ENCODE measurements at regions not wholly inside any gene's neighbourhood (a gene's known extent, or its start where the extent isn't known, plus 50 kb on each side); places are given as distances from the start of the nearest gene placed in this dataset.

DNA sequence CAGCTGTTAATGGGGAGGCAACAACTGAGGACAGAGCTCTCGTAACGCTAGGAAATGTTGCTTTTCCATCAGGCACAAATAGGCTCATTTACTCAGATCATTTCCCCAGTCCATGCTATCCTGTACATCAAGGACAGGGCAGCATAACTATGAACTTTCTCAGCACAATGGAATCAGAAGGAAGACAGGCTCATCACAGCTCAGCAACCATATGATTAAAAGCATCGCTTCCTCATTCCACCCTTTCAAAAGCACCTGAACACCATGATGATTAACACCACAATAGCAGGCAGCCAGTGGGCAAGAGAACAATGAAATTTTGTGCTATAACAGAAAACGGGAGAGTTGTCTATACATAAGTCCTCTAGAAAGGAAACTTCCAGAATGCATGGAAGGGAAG, 297.8 kb downstream of the ZNF674 start:
- no peaks in the 10 kb centered on the region for H3K27me3 ChIP-seq
- H2AFZ ChIP-seq (replicated peaks) = no peak overlapping the region
- H3K4me2 ChIP-seq = no peak overlapping the region
- TF ChIP-seq, protein P1, sequence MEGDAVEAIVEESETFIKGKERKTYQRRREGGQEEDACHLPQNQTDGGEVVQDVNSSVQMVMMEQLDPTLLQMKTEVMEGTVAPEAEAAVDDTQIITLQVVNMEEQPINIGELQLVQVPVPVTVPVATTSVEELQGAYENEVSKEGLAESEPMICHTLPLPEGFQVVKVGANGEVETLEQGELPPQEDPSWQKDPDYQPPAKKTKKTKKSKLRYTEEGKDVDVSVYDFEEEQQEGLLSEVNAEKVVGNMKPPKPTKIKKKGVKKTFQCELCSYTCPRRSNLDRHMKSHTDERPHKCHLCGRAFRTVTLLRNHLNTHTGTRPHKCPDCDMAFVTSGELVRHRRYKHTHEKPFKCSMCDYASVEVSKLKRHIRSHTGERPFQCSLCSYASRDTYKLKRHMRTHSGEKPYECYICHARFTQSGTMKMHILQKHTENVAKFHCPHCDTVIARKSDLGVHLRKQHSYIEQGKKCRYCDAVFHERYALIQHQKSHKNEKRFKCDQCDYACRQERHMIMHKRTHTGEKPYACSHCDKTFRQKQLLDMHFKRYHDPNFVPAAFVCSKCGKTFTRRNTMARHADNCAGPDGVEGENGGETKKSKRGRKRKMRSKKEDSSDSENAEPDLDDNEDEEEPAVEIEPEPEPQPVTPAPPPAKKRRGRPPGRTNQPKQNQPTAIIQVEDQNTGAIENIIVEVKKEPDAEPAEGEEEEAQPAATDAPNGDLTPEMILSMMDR (IDR thresholded peaks at IDR 0.05) = no peak
- no peak for TF ChIP-seq EZH2 (IDR thresholded peaks at IDR 0.05)
- no peak for TF ChIP-seq EZH2phosphoT487 (IDR thresholded peaks at IDR 0.05)
- Mint-ChIP-seq H3K4me1 (no peaks in the 10 kb centered on the region), H3K27ac (no peak overlapping the region), H3K27me3 (ENCODE audit: insufficient read depth, low read depth) (peaks cover 5% of the 10 kb centered on the region), H3K9me3 (peaks cover 9% of the 10 kb centered on the region), H3K36me3 (no peaks in the 10 kb centered on the region), H3K4me3 (no peak overlapping the region)
- no peak overlapping the region for H3K4me3 ChIP-seq
- H4K20me1 ChIP-seq (ENCODE audit: low read depth) = no peaks in the 10 kb centered on the region
- no peaks in the 10 kb centered on the region for H3K9me3 ChIP-seq (ENCODE audit: low read depth)
- H3K79me2 ChIP-seq (ENCODE audit: low read depth) = no peaks in the 10 kb centered on the region
- no peaks in the 10 kb centered on the region for H3K36me3 ChIP-seq
- DNase-seq (ENCODE audit: low spot score) = no peak
- no peaks in the 10 kb centered on the region for H3K4me1 ChIP-seq
- no peak overlapping the region for H3K9ac ChIP-seq
- no peak overlapping the region for H3K27ac ChIP-seq
- no peaks in the 10 kb centered on the region for H3F3A ChIP-seq (ENCODE audit: low read depth)

DNA sequence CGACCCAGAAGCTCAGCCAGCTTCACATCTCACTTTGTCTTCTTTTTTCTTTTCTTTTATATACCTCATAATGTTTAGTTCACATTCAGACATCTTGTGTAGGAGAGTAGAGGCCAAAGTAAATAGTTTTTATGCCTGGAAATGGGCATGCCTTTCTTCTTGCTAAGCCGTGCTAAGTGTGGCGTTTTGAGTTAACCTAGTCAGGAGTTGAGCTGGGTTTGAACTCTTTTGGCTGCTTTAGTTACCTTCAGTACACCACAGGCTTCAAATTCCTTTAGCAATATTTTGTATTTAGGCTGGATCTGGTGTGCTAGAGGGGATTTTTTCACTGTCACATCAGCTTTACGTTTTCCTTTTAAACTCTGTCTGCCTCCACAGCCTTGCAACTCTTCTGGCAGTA, 300.8 kb downstream of the ZNF674 start:
- Histone ChIP-seq H2AFZ (replicated peaks) (no peak overlapping the region), H3F3A (ENCODE audit: low read depth) (no peaks in the 10 kb centered on the region), H3K9ac (no peak overlapping the region), H3K9me3 (ENCODE audit: low read depth) (no peaks in the 10 kb centered on the region), H3K4me2 (no peak overlapping the region), H4K20me1 (ENCODE audit: low read depth) (no peaks in the 10 kb centered on the region), H3K27ac (no peak overlapping the region), H3K36me3 (no peaks in the 10 kb centered on the region), H3K27me3 (no peaks in the 10 kb centered on the region), H3K4me3 (no peak overlapping the region), H3K79me2 (ENCODE audit: low read depth) (no peaks in the 10 kb centered on the region), H3K4me1 (no peaks in the 10 kb centered on the region)
- no peak for TF ChIP-seq EZH2phosphoT487 (IDR thresholded peaks at IDR 0.05)
- no peak for TF ChIP-seq EZH2 (IDR thresholded peaks at IDR 0.05)
- TF ChIP-seq, protein P1 (IDR thresholded peaks at IDR 0.05) = no peak
- H3K36me3 Mint-ChIP-seq = no peaks in the 10 kb centered on the region
- no peak overlapping the region for H3K4me3 Mint-ChIP-seq
- no peak overlapping the region for H3K27ac Mint-ChIP-seq
- H3K27me3 Mint-ChIP-seq (ENCODE audit: insufficient read depth, low read depth) = peaks cover 4% of the 10 kb centered on the region
- no peak for DNase-seq (ENCODE audit: low spot score)
- no peaks in the 10 kb centered on the region for H3K4me1 Mint-ChIP-seq
- H3K9me3 Mint-ChIP-seq = peaks cover 18% of the 10 kb centered on the region

DNA sequence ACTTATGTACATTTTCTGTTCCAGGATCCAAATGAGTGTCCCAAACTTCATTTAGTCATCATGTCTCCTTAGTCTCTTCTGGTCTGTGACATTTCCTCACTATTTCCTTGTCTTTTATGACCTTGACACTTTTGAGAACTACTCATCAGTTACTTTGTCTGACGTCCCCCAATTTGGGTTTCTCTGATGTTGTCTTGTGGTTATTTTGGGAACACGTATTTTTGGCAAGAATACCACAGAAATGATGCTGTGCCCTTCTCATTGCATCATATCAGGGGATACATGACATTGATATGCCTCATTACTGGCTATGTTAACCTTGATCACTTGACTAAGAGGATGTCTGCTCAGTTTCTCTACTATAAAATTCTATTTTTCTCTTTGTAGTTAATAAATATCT, 308.8 kb downstream of the ZNF674 start:
- no peak overlapping the region for H3K4me3 ChIP-seq
- H3K27me3 Mint-ChIP-seq (ENCODE audit: insufficient read depth, low read depth) = no peaks in the 10 kb centered on the region
- H3K27me3 ChIP-seq = no peaks in the 10 kb centered on the region
- no peaks in the 10 kb centered on the region for H3K79me2 ChIP-seq (ENCODE audit: low read depth)
- no peak overlapping the region for H2AFZ ChIP-seq (replicated peaks)
- no peaks in the 10 kb centered on the region for H3K36me3 Mint-ChIP-seq
- H4K20me1 ChIP-seq (ENCODE audit: low read depth) = no peaks in the 10 kb centered on the region
- H3K4me1 ChIP-seq = no peaks in the 10 kb centered on the region
- no peaks in the 10 kb centered on the region for H3K4me1 Mint-ChIP-seq
- no peak overlapping the region for H3K4me2 ChIP-seq
- no peak overlapping the region for H3K27ac ChIP-seq
- no peaks in the 10 kb centered on the region for H3K9me3 ChIP-seq (ENCODE audit: low read depth)
- no peak overlapping the region for H3K9ac ChIP-seq
- TF ChIP-seq EZH2phosphoT487 (IDR thresholded peaks at IDR 0.05) (no peak), EZH2 (IDR thresholded peaks at IDR 0.05) (no peak)
- TF ChIP-seq, protein P1 (IDR thresholded peaks at IDR 0.05) = no peak
- H3F3A ChIP-seq (ENCODE audit: low read depth) = no peaks in the 10 kb centered on the region
- no peak overlapping the region for H3K4me3 Mint-ChIP-seq
- no peak overlapping the region for H3K27ac Mint-ChIP-seq
- H3K36me3 ChIP-seq = no peaks in the 10 kb centered on the region
- H3K9me3 Mint-ChIP-seq = peaks cover 6% of the 10 kb centered on the region
- DNase-seq (ENCODE audit: low spot score) = no peak

DNA sequence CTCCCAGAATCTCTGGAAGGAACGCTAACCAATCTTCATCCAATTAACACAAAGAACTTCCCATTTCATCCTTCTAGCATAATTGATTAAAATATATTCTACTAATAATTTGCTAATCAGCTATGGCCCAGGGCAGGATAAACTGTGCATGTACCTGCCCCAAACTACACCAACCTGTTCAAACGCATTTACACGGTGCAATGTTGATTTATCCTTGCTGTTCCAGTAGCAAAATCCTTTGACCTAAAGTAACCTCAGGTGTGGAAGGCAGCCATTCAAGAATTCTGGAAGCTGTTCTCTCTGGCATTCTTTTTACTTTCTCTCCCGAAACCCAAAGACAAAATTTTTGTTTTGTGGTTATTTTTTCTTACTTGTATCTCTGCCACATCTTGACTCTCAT, 309.4 kb downstream of the ZNF674 start:
- Histone ChIP-seq H3K4me3 (no peak overlapping the region), H3K9ac (no peak overlapping the region), H3K27ac (no peak overlapping the region), H3K36me3 (no peaks in the 10 kb centered on the region), H3K79me2 (ENCODE audit: low read depth) (no peaks in the 10 kb centered on the region), H3K27me3 (no peaks in the 10 kb centered on the region), H3F3A (ENCODE audit: low read depth) (no peaks in the 10 kb centered on the region), H4K20me1 (ENCODE audit: low read depth) (no peaks in the 10 kb centered on the region), H3K4me1 (no peaks in the 10 kb centered on the region), H2AFZ (replicated peaks) (no peak overlapping the region), H3K9me3 (ENCODE audit: low read depth) (no peaks in the 10 kb centered on the region), H3K4me2 (no peak overlapping the region)
- TF ChIP-seq EZH2phosphoT487 (IDR thresholded peaks at IDR 0.05) (no peak), EZH2 (IDR thresholded peaks at IDR 0.05) (no peak)
- TF ChIP-seq, protein P1 (IDR thresholded peaks at IDR 0.05) = no peak
- DNase-seq (ENCODE audit: low spot score) = no peak
- no peak overlapping the region for H3K27ac Mint-ChIP-seq
- H3K36me3 Mint-ChIP-seq = no peaks in the 10 kb centered on the region
- H3K4me3 Mint-ChIP-seq = no peak overlapping the region
- H3K9me3 Mint-ChIP-seq = peaks cover 6% of the 10 kb centered on the region
- no peaks in the 10 kb centered on the region for H3K4me1 Mint-ChIP-seq
- H3K27me3 Mint-ChIP-seq (ENCODE audit: insufficient read depth, low read depth) = no peaks in the 10 kb centered on the region

Measured in neural progenitor cell (in vitro differentiated cells).